ENCODE measurements at regions not wholly inside any gene's neighbourhood (a gene's known extent, or its start where the extent isn't known, plus 50 kb on each side); places are given as distances from the start of the nearest gene placed in this dataset.

DNA sequence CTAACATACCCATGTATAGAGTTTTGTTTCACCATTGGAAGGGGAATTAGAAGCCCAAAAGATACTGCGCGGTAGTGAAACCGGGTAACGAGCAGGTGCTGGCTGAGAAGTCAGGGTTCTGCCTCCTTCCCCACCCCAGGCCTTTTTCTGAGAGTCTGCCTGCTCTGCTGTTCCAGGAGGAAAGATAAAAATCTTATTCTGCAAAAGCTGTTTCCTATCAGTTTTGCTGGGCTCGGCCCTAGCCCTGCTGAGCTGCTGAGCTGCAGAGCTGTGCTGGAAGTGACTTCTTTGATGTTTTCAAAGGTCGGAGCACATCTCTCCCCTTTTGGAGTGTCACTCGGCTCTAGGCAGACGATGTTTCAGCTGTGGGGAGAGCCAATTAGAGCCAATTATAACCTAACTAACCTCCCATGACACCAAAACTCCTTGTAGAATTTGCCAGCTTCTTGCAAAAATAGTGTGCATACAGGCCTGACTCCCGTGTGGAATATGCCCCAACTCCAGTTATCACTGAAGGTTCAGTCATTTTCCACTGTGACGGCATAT lies 59.4 kb downstream of the SPATA19 start (continued):
- TF ChIP-seq, protein P1, sequence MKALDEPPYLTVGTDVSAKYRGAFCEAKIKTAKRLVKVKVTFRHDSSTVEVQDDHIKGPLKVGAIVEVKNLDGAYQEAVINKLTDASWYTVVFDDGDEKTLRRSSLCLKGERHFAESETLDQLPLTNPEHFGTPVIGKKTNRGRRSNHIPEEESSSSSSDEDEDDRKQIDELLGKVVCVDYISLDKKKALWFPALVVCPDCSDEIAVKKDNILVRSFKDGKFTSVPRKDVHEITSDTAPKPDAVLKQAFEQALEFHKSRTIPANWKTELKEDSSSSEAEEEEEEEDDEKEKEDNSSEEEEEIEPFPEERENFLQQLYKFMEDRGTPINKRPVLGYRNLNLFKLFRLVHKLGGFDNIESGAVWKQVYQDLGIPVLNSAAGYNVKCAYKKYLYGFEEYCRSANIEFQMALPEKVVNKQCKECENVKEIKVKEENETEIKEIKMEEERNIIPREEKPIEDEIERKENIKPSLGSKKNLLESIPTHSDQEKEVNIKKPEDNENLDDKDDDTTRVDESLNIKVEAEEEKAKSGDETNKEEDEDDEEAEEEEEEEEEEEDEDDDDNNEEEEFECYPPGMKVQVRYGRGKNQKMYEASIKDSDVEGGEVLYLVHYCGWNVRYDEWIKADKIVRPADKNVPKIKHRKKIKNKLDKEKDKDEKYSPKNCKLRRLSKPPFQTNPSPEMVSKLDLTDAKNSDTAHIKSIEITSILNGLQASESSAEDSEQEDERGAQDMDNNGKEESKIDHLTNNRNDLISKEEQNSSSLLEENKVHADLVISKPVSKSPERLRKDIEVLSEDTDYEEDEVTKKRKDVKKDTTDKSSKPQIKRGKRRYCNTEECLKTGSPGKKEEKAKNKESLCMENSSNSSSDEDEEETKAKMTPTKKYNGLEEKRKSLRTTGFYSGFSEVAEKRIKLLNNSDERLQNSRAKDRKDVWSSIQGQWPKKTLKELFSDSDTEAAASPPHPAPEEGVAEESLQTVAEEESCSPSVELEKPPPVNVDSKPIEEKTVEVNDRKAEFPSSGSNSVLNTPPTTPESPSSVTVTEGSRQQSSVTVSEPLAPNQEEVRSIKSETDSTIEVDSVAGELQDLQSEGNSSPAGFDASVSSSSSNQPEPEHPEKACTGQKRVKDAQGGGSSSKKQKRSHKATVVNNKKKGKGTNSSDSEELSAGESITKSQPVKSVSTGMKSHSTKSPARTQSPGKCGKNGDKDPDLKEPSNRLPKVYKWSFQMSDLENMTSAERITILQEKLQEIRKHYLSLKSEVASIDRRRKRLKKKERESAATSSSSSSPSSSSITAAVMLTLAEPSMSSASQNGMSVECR (CRISPR knock-in tag; IDR thresholded peaks at IDR 0.05; ENCODE audit: borderline replicate concordance), result no peak

DNA sequence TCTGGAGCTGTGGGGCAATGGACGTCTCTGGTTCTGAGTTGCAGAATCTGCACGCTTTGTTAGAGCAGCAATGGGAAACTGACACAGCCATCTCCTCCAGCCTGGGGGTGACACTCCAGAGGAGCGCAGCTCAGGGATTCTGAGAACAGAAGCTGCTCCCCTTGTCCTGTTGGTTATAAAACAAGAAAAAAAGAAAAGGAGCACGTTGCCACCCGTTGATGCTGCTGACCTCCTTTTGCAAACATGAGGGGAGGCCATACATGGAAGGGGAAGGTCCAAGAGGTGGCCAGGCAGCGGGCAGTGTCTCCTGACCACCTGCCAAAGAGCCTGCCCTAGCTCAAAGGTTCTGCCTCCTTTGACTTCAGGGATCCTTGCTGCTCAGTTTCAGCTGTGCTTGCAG lies 61.0 kb downstream of the SPATA19 start:
- Mint-ChIP-seq H3K27ac (no peak overlapping the region), H3K4me3 (no peak overlapping the region), H3K36me3 (no peaks in the 10 kb centered on the region), H3K27me3 (ENCODE audit: low read depth) (peaks cover 23% of the 10 kb centered on the region), H3K4me1 (peaks cover 16% of the 10 kb centered on the region), H3K9me3 (peaks cover 14% of the 10 kb centered on the region)
- no peak for DNase-seq (ENCODE audit: low spot score)
- POLR2A ChIA-PET, result no interaction called here
- CTCF ChIA-PET, result interaction anchor here (0.7 kb wide), 1 partner anchor 50 kb away, joined by 3 read pairs; no protein-coding TSS in a partner anchor
- TF ChIP-seq ELF4 (CRISPR knock-in tag; IDR thresholded peaks at IDR 0.05; ENCODE audit: low read depth) (no peak), CREM (CRISPR knock-in tag; IDR thresholded peaks at IDR 0.05) (no peak), JAZF1 (CRISPR knock-in tag; IDR thresholded peaks at IDR 0.05) (no peak), TCF7 (CRISPR knock-in tag; IDR thresholded peaks at IDR 0.05; ENCODE audit: low read depth) (no peak), ZBTB21 (CRISPR knock-in tag; IDR thresholded peaks at IDR 0.05; ENCODE audit: borderline replicate concordance) (no peak), ESRRA (CRISPR knock-in tag; IDR thresholded peaks at IDR 0.05; ENCODE audit: borderline replicate concordance) (no peak), NR2C2 (CRISPR knock-in tag; IDR thresholded peaks at IDR 0.05) (no peak), NFE2L1 (CRISPR knock-in tag; IDR thresholded peaks at IDR 0.05) (no peak), PRRX2 (CRISPR knock-in tag; IDR thresholded peaks at IDR 0.05) (no peak), SP1 (CRISPR knock-in tag; conservative IDR thresholded peaks at IDR 0.05) (no peak)
- TF ChIP-seq, protein P2, sequence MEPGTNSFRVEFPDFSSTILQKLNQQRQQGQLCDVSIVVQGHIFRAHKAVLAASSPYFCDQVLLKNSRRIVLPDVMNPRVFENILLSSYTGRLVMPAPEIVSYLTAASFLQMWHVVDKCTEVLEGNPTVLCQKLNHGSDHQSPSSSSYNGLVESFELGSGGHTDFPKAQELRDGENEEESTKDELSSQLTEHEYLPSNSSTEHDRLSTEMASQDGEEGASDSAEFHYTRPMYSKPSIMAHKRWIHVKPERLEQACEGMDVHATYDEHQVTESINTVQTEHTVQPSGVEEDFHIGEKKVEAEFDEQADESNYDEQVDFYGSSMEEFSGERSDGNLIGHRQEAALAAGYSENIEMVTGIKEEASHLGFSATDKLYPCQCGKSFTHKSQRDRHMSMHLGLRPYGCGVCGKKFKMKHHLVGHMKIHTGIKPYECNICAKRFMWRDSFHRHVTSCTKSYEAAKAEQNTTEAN (CRISPR knock-in tag; IDR thresholded peaks at IDR 0.05), result no peak
- TF ChIP-seq, protein P3, sequence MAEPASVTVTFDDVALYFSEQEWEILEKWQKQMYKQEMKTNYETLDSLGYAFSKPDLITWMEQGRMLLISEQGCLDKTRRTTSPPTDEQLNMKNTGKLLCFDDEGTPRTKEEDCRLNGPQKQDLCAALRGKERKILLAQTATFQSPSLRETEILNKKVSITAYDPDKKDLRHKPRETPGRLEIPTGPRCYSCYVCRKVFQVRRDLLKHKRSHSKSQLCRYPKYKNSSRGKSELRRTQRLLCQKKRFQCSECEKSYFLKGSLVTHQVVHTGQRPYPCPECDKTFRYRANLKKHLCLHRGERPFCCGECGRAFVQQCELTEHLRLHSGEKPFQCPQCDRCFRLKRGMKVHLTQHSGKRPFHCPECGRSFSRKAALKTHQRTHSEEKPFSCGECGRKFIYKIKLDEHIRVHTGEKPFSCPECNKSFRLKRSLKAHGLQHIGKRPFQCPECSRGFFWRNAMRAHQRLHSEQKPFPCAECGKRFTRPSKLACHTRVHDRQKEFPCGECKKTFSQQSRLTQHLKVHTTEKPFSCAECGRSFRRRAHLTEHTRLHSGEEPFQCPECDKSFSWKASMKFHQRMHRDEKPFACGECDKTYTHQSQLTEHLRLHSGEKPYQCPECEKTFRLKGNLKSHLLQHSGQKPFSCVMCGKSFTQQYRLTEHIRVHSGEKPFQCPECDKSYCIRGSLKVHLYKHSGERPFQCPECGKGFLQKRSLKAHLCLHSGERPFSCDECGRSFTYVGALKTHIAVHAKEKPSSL (CRISPR knock-in tag; conservative IDR thresholded peaks at IDR 0.05), result no peak
- TF ChIP-seq, protein P4, sequence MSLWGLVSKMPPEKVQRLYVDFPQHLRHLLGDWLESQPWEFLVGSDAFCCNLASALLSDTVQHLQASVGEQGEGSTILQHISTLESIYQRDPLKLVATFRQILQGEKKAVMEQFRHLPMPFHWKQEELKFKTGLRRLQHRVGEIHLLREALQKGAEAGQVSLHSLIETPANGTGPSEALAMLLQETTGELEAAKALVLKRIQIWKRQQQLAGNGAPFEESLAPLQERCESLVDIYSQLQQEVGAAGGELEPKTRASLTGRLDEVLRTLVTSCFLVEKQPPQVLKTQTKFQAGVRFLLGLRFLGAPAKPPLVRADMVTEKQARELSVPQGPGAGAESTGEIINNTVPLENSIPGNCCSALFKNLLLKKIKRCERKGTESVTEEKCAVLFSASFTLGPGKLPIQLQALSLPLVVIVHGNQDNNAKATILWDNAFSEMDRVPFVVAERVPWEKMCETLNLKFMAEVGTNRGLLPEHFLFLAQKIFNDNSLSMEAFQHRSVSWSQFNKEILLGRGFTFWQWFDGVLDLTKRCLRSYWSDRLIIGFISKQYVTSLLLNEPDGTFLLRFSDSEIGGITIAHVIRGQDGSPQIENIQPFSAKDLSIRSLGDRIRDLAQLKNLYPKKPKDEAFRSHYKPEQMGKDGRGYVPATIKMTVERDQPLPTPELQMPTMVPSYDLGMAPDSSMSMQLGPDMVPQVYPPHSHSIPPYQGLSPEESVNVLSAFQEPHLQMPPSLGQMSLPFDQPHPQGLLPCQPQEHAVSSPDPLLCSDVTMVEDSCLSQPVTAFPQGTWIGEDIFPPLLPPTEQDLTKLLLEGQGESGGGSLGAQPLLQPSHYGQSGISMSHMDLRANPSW (CRISPR knock-in tag; conservative IDR thresholded peaks at IDR 0.05; ENCODE audit: low read depth), result no peak
- TF ChIP-seq, protein P5, sequence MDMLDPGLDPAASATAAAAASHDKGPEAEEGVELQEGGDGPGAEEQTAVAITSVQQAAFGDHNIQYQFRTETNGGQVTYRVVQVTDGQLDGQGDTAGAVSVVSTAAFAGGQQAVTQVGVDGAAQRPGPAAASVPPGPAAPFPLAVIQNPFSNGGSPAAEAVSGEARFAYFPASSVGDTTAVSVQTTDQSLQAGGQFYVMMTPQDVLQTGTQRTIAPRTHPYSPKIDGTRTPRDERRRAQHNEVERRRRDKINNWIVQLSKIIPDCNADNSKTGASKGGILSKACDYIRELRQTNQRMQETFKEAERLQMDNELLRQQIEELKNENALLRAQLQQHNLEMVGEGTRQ (CRISPR knock-in tag; IDR thresholded peaks at IDR 0.05), result no peak
- TF ChIP-seq, protein P6, sequence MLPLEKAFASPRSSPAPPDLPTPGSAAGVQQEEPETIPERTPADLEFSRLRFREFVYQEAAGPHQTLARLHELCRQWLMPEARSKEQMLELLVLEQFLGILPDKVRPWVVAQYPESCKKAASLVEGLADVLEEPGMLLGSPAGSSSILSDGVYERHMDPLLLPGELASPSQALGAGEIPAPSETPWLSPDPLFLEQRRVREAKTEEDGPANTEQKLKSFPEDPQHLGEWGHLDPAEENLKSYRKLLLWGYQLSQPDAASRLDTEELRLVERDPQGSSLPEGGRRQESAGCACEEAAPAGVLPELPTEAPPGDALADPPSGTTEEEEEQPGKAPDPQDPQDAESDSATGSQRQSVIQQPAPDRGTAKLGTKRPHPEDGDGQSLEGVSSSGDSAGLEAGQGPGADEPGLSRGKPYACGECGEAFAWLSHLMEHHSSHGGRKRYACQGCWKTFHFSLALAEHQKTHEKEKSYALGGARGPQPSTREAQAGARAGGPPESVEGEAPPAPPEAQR (CRISPR knock-in tag; IDR thresholded peaks at IDR 0.05), result no peak
- TF ChIP-seq, protein P1 (CRISPR knock-in tag; IDR thresholded peaks at IDR 0.05; ENCODE audit: borderline replicate concordance), result no peak
- TF ChIP-seq, protein P7, sequence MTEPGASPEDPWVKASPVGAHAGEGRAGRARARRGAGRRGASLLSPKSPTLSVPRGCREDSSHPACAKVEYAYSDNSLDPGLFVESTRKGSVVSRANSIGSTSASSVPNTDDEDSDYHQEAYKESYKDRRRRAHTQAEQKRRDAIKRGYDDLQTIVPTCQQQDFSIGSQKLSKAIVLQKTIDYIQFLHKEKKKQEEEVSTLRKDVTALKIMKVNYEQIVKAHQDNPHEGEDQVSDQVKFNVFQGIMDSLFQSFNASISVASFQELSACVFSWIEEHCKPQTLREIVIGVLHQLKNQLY (CRISPR knock-in tag; IDR thresholded peaks at IDR 0.05), result no peak
- ATAC-seq, result no peak
